LNCaP clone FGC (cell line): ENCODE measurements at regions not wholly inside any gene's neighbourhood (a gene's known extent, or its start where the extent isn't known, plus 50 kb on each side); places are given as distances from the start of the nearest gene placed in this dataset.

Experiments
- DNase-seq: peaks from one replicate; pipeline ENCODE4 v3.0.0-alpha.2; 2011; ENCODE audit warnings: low read depth
- H3K4me3 ChIP-seq: 2 replicates; pipeline ENCODE4 v1.5.1; 2011; ENCODE audit warnings: mild to moderate bottlenecking, low read depth, low read length, control low read depth
- CTCF ChIP-seq: IDR thresholded peaks from 2 replicates; pipeline ENCODE4 v1.5.1; 2012; ENCODE audit warnings: mild to moderate bottlenecking; ENCODE audit not compliant: control insufficient read depth, insufficient read depth; ENCODE audit errors: extremely low read depth

GRCh38 chr6:134425513-134425912 lies 107.6 kb upstream of the SGK1 start:
- no peak for DNase-seq
- no peak for TF ChIP-seq CTCF
- no peak overlapping the region for H3K4me3 ChIP-seq

GRCh38 chr6:134424798-134425170 lies 106.9 kb upstream of the SGK1 start:
- no peak for DNase-seq
- TF ChIP-seq CTCF: no peak
- no peak overlapping the region for H3K4me3 ChIP-seq

GRCh38 chr6:134424165-134424797 lies 106.4 kb upstream of the SGK1 start:
- no peak for TF ChIP-seq CTCF
- no peak for DNase-seq
- no peak overlapping the region for H3K4me3 ChIP-seq

- no peak overlapping the region for H3K4me3 ChIP-seq
- DNase-seq: no peak
- no peak for TF ChIP-seq CTCF
Observed at GRCh38 chr6:134422426-134423231, 104.7 kb upstream of the SGK1 start.

- TF ChIP-seq CTCF: no peak
- H3K4me3 ChIP-seq: no peak overlapping the region
Observed at GRCh38 chr6:134421501-134421900, 103.6 kb upstream of the SGK1 start.

GRCh38 chr6:134420614-134421181 lies 102.8 kb upstream of the SGK1 start:
- H3K4me3 ChIP-seq: no peak overlapping the region
- no peak for TF ChIP-seq CTCF
- no peak for DNase-seq

More at GRCh38 chr6:134421501-134421900, 103.6 kb upstream of the SGK1 start:
- DNase-seq: no peak
